ENCODE measurements at regions not wholly inside any gene's neighbourhood (a gene's known extent, or its start where the extent isn't known, plus 50 kb on each side); places are given as distances from the start of the nearest gene placed in this dataset.

DNA sequence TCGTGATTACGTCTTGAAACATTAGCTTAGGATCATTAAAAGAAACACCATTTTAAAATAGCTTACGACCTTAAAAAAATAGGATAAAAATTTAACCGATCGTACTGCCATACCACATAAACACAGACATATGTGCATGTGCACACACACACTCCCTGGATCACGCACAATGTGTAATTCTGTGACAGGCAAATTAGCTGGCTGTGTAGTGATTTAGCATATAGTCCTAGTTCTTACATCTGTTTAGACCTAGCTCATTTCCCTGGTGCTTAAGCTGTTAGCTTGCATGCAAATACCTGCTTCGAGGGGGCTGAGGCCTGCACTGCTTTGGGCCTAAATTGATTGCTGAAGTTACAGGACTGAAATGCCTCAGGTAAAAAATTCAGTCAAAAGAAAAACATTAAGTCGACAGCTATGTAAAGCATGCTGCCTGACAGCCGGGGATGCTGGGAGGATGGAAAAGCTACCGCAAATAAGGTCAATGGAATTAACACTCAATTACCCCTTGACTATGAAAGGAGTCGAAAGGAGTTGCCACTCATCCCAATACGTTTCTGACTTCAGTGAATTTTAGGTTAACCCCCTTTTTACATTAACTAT, 267.1 kb upstream of the FZD8 start:
- ChIA-PET CTCF (no interaction called here), POLR2A (ENCODE audit: low non-redundant PET) (no interaction called here)
- no peak for DNase-seq (ENCODE audit: low spot score)
- no peak for TF ChIP-seq CTCF (conservative IDR thresholded peaks at IDR 0.05; ENCODE audit: low read depth)
- no peak overlapping the region for H3K27ac ChIP-seq

DNA sequence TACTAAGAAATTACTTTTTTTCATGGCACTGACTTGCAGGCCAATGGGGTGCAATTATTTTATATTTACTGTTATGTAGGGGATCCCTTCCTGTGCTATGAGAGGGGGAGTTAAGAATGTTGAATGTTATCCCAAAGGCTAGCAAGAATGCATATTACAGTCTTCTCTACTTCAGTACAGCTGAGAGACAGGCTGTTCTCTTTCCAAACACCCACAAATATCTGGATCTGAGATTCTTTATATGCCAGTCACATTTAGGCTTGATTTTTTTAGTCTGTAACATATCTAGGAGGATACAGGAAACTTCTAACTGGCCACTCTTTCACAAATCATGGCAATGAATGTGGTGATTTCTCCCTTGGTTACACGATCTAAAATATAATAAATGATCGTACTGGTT, 266.4 kb upstream of the FZD8 start:
- H3K27ac ChIP-seq, result no peak overlapping the region
- POLR2A ChIA-PET (ENCODE audit: low non-redundant PET), result no interaction called here
- CTCF ChIA-PET, result no interaction called here
- DNase-seq (ENCODE audit: low spot score), result no peak
- TF ChIP-seq CTCF (conservative IDR thresholded peaks at IDR 0.05; ENCODE audit: low read depth), result no peak

DNA sequence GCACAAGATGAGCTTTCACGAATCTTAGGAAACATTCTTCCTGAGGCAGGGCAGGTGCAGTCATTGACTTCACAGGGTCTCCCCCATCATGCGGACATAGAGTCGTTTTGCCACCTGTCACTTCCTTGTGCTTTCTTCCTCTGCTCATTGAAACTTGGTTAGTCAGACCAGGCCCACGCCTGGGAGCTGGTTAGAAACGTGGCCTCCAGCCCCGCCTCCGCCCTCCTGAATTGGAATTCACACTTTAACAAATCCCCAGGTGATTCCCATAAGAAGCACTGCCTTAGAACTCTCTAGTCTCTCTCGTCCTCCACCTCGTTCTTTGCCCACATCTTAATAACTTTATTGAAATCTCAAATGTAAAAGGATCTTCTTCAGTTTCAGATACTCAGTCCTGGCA, 265.5 kb upstream of the FZD8 start:
- DNase-seq (ENCODE audit: low spot score), result no peak
- ChIA-PET POLR2A (ENCODE audit: low non-redundant PET) (no interaction called here), CTCF (no interaction called here)
- H3K27ac ChIP-seq, result no peak overlapping the region
- TF ChIP-seq CTCF (conservative IDR thresholded peaks at IDR 0.05; ENCODE audit: low read depth), result no peak

DNA sequence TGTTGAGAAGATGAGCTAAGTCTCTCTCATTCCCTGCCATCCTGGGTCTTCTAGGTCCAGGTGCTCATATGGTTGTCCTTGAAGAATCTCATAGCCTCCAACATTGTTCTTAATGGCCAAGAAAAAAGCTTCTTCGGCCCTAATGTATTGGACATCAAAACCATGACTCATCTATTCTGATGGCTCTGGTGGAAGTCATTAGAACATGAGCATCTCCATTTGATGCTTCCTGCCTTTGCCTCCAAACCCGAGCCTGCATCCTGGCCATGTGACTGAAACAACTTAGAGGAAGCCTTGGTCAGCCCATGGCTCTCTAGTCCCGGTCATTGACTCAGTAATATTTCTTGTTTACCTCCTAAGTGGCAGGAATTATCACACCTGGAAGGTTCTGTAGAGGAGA, 264.1 kb upstream of the FZD8 start:
- H3K27ac ChIP-seq, result no peak overlapping the region
- ChIA-PET CTCF (no interaction called here), POLR2A (ENCODE audit: low non-redundant PET) (no interaction called here)
- DNase-seq (ENCODE audit: low spot score), result no peak
- TF ChIP-seq CTCF (conservative IDR thresholded peaks at IDR 0.05; ENCODE audit: low read depth), result no peak

DNA sequence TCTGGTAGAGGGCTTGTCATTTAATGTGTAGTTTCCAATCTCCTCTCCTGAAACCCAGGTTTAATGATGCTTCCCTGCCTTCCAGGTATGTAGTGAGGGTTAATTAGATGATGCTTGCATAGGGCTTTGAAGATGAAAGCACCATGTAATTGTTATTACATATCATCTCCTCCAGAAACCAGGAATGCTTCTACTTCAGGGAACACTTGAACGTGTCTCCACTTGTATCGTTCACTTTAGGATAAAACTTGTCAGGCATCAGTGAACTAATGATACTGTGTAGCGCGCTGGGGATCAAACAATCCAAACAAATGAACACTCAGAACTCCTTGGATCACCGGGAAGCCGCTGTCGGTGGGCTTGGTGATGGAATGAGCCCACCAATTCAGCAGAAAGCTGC, 260.9 kb upstream of the FZD8 start:
- TF ChIP-seq CTCF (conservative IDR thresholded peaks at IDR 0.05; ENCODE audit: low read depth), result no peak
- DNase-seq (ENCODE audit: low spot score), result no peak
- no peak overlapping the region for H3K27ac ChIP-seq
- ChIA-PET POLR2A (ENCODE audit: low non-redundant PET) (no interaction called here), CTCF (no interaction called here)

- H3K27ac ChIP-seq, result no peak overlapping the region
- CTCF ChIA-PET, result interaction anchor here (0.7 kb wide), 1 partner anchor 19 kb away, joined by 6 read pairs; no protein-coding TSS in a partner anchor
- no peak for TF ChIP-seq CTCF (conservative IDR thresholded peaks at IDR 0.05; ENCODE audit: low read depth)
- POLR2A ChIA-PET (ENCODE audit: low non-redundant PET), result no interaction called here
- DNase-seq (ENCODE audit: low spot score), result no peak
Measured at GRCh38 chr10:35898716-35899440, 256.8 kb upstream of the FZD8 start.

All from RWPE1 (cell line).